SKM-1 (cell line): ENCODE measurements at regions not wholly inside any gene's neighbourhood (a gene's known extent, or its start where the extent isn't known, plus 50 kb on each side); places are given as distances from the start of the nearest gene placed in this dataset.
"Not testable (repeated sequence)": the region's sequence is repeated elsewhere in the genome, so short reads cannot be mapped to it uniquely, and the experiment has no call there.

Experiments
- DNase-seq: peaks from one replicate; lab custom pipeline; 2025; ENCODE audit not compliant: unreplicated experiment; lab: John Stamatoyannopoulos, UW

DNA sequence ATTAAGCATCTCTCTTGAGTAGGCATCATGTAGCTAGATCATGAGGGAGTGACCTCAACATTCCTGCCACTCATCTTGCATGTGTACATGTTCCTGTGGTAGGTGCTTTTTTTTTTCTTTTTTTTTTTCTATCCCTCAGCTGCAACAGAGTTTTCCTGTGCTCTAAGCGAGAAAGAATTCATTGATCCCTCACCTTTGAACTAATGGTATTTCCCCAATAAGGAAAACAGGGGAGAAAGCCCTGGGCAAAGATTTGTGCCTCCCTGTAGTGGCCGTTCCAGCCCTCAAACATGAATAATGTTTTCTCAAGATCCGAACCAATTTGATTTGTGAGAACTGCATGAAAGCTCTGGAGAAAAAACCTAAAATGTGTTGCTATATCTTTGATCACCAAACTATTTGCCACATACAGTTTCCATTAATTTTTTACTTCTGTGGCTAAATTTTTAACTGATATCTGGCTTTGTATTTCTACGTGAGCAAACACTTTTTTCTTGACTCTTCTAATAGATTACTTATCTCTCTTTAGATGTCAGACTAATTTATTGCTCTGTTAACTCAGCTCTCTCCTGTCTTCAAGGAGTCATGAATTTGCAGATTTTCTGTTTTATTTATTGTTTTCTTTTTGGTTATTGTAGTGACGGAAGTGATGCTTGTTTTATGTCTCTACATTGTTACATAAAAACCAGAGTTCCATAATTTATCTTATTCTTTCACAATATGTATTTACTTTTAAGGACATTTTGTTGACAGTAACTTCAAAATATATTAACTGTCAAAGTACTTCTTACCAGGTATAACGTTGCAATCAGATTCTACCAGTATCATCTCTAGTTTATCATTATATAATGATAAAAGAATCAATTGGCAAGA, 1396.5 kb downstream of the OTOL1 start:
- no peak for DNase-seq

DNA sequence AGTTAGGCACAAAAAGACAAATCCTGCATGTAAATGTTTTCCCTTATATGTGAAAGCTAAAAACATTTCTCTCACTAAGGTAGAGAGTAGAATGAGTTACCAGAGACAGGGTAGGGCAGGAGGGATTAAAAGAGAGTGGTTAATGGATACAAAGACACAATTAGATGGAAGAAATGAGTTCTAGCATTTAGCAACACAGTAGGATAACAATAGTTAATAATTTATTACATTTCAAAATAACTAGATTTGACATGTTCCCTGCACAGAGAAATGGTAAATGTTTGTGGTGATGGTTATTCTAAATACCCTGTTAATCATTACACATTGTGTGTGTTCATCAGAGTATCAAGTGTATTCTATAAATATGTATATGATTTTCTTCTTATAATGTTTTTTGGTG, 1400.7 kb downstream of the OTOL1 start:
- DNase-seq, result no peak

DNA sequence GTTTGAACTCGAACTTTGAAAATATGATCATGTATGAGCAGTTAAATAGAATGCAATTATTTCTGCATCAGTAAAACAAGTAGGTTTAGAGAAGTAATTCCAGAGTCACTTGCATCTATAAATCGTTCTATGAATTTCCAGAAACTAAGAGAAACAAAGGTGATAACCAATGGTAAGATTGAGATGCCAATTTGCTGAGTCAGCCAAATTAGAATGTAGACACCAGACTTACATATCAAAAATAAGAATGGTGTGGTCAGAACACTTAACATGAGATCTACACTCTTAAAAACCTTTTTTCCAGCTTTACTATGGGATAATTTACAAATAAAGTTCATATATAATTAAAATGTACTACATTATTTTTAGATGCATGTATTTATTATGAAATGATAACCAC, 1435.9 kb downstream of the OTOL1 start:
- DNase-seq, result no peak

DNA sequence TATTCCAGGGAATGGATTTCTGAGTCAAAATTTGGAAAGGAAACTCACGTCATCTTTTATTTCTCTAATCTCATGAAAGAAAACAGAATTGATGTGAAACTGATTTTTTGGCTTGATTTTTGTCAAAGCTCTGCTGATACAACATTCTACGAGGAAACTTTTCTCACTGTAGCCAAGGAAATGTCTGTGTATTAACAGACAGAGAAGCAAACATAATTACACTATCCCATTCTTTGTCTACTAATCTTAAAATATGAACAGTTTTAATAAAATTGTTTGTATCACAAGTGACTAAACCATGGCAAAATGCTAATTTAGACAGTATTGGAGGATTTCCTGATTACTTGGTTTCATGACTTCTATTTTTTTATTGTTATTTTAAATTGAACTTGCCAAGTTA, 1437.0 kb downstream of the OTOL1 start:
- no peak for DNase-seq

DNA sequence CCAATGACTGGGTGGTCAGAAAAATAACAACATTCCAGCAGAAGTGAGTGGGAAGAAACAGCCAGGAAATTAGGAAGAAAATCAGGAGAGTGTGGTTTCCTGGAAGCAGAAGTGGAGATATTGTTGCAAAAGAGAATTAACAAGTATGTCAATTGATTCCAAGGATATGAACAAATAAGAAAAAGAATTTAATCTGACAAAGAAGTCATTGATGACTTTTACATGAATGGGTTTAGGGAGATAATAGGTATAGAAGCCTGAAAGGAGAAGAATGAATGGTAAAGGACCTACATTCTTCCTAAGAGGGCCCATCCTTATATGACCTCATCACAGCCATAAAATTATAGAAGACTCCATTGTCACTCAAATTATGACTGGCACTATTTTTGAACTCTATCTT, 1440.1 kb downstream of the OTOL1 start:
- DNase-seq, result no peak

DNA sequence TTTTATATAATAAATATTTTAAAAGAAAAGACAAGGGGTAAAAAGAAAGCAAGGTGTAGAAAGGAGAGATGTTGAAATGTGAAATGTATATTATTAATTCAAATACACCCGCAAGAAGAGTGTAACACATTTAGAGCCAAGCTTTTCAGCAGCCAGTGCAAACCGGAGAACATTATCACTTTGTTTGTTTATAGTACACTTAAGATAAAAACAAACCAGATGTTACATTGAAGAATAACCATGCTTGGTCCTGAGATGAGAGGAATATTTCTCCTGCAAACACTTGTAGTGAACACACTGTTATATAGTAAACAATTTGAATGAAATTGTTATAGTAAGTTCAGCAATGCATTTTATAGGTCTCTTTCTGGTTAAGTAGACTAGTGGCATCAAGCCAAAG, 1441.5 kb downstream of the OTOL1 start:
- no peak for DNase-seq

DNA sequence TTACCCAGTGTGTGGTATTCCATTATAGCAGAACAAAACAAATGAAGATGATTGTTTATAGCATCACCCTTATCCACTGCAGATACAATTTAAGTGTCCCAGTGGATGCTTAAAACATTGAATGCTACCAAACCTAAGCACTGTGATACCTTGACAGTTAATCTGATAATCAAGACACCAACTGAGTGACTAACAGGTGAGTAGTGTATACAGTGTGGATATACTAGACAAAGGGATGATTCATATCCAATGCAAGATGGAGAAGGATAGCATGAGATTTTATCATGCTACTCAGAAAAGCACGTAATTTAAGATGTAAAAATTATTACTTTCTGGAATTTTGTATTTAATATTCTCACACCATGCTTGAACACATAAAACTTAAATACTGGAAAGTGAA, 1449.0 kb downstream of the OTOL1 start:
- no peak for DNase-seq

DNA sequence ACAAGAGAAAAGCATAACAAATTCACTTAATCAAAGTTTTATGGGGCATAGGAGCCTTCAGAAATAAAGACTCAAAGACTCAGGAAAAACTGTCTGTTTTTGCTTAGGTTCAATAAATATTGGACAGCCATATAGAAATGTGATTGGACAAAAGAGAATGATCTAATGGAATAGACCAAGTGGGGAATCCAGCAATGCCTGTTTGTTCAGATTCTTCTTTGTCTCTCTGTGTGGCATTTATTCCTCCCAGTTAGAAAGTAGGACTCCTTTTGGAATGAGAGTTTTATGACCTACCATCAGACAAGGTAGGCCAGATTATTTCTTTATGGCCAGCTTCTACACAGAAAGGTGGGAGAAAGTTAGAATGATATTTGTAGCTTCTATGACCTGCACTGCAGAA, 1460.1 kb downstream of the OTOL1 start:
- DNase-seq, result no peak

DNA sequence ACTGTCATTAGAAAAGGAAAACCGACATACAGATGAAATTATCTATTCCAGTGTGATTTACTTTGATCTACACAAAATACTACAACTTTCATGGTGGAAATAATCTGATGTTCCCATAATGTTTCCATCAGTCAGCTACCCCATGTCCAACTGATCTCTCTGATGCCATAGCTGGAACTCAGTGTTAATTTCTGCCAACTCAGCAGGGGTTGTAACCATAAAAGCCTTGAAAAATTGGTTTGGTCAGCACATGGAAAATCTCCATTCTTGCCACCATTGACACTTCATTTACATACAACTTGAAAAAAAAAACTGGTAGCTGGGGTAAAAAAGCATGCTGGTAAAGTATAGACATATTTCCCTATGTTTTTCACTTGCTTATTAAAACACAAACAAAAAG, 1463.7 kb downstream of the OTOL1 start:
- DNase-seq, result no peak

DNA sequence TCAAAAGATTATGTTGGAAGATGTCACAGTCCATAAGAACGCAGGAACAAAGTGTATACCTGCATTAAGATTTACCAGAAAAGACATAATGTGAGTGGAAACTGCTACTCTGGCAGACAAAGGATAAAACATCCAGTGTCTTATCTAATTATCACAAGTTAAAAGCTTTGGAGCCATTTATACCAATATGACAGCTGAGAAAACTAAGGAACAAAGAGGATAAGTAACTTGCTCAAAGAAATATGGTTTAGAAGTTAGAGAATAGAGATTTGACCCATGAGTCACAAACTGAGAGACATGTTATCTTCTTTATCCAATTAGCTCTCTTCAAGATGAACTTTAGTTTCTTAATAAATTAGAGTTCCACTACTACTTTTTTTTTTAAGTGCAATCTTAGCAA, 1473.7 kb downstream of the OTOL1 start:
- DNase-seq, result no peak

DNA sequence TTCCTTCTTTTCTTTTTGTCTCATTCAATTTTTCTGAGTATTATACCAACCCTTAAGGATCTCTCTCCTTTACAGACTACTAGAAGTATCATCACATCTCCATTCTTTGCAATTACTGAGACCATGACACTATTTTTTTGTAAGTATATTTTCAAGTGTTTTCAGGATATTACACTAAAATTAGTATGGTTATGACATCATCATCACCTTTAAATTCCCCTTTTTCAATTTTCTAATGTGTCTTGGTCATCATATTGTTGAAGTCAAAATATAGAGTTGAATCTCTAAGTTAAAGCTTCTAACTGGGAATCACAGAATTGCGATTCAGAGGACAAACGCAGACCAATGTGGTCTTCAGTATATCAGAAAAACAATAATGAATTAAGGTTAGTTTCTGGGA, 1475.1 kb downstream of the OTOL1 start:
- DNase-seq, result no peak

DNA sequence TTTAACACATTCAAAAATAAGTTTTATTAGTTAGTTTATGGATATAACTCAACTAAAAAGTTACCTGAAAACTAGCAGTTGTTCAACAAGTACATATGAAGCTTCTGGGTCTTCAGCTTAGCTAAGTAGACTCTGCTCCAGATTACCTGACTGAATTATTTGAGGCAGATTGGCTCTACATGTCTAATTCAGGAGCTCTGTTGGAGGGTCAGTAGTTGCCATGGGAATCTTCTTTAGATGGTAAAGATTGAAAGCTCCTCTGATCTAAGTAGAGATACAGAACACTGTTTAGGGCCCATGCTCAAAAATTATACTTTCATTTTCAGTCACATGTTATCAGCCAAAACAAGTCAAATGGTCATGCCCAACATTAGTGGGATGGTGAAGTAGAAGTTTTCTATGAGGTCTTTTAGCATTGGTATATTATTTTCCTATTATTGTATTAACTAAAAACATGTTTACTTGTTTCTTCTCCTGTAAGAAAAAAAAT, 1476.9 kb downstream of the OTOL1 start:
- no peak for DNase-seq

DNA sequence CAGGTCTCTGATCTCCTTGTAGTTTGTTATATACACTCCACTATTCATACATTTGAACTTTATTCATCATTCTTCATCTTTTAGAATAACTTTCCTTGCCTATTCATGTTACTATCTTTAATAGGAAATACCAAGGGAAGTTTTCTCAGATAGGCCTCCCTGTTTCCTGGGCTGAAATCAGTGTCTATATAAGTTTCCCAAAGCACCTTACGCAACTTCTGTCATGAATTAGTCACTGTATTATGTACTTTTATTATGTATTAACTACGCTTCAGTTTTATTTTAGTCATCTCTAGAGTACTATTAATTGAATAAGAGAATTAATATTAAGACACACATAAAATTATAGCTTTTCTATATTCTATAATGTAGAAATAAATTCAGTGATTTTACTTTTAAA, 1481.5 kb downstream of the OTOL1 start:
- no peak for DNase-seq

DNA sequence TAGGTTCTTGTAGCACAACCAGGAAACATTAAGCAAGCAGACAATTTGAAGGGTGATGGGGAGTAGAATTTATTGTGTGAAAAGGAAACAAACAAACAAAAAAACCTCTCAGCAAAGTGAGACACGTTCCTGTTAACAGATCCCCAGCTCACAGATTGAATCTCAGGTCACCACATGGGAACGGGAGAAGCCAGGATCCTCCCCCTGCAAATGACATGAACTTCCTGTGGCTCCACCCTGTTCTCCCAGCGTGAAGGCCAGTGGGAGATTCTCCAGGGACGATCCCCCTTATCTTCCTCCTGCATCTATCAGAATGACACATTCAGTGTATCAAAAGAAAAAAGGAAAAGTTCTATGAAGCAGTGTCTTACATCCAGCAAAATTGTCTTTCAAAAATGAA, 1488.1 kb downstream of the OTOL1 start:
- DNase-seq, result no peak

DNA sequence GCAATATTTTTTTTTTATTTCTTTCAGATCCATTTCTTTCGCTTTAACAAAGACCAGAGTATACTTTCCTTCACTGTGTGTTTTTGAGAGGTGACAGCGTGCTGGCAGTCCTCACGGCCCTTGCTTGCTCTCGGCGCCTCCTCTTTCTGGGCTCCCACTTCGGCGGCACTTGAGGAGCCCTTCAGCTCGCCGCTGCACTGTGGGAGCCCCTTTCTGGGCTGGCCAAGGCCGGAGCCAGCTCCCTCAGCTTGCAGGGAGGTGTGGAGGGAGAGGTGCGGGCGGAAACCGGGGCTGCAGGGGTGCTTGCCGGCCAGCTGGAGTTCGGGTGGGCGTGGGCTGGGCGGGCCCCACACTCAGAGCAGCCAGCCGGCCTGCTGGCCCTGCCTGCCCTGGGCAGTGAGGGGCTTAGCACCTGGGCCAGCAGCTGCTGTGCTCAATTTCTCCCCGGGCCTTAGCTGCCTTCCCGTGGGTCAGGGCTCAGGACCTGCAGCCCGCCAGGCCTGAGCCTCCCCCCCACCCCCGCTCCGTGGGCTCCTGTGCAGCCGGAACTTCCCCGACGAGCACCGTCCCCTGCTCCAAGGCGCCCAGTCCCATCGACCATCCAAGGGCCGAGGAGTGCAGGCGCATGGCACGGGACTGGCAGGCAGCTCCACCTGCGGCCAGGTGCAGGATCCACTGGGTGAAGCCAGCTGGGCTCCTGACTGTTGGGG, 1490.6 kb downstream of the OTOL1 start:
- not testable (repeated sequence) for DNase-seq

DNA sequence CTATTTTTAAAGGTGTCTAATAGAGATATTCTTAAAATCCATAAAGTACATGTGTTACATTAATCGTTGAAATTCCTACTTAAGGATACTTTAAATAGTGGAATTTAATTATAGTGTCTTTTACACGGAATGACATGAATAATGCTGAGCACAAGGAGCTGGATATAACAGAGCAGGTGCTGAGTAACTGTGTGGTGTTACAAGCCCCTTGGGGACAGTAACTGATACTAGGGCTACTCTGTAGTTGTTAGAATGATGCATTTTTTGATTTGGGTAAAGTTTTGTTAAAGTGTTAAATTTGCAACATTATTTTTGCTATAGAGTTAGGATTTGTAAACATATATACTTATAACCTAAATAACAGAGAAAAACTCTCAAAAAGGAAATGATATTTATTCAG, 1496.1 kb downstream of the OTOL1 start:
- no peak for DNase-seq

DNA sequence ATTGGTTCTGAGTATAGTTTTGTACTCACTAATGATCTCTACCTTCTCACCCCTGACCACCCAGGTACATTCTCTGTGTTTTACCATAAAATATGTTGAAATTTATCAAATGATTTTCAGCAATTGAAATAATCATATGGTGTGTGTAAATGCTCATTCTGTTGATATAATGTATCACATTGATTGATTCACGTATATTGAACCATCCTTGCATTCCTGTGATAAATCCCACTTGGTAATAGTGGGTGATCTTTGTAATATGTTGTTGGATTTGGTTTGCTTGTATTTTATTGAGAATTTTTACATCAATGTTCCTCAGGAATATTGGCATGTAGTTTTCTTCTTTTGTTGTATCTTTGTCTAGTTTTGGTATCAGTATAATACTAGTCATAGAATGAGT, 1497.6 kb downstream of the OTOL1 start:
- DNase-seq, result no peak

DNA sequence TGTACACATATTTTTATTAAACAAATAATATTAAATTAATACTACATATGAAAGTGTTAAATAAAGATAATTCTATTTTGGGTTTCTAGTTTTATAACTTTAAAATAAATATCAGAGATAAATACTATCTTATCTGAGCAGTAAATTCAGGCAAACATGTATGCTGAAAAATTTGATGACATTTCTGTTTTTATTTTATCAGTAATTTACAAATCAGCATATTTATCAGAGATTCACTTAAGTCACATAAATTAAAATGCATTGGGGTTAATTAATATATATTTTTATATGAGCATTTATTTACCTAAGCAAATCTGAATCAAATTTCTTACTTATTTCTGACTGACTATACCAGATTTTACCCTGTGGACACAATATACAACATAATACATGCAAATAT, 1499.8 kb downstream of the OTOL1 start:
- DNase-seq, result no peak

DNA sequence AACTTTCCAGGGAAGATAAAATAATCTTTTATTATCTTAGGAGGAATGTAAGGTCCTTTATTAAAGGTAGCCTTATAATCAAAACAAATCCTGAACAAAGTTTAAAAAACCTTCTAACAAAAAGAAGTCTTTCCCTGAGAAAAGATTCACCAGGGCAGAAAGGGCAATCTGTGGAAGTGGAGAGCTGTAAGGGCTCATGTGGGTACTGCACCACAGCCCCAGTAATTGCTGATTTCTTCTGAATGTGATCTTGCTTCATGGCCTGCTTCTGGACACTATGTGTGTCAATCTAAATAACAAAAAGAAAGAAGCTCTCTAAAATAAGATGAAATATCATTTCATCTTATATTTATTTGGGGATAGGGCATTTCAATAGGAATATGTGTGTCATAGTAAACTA, 1501.6 kb downstream of the OTOL1 start:
- DNase-seq, result no peak

DNA sequence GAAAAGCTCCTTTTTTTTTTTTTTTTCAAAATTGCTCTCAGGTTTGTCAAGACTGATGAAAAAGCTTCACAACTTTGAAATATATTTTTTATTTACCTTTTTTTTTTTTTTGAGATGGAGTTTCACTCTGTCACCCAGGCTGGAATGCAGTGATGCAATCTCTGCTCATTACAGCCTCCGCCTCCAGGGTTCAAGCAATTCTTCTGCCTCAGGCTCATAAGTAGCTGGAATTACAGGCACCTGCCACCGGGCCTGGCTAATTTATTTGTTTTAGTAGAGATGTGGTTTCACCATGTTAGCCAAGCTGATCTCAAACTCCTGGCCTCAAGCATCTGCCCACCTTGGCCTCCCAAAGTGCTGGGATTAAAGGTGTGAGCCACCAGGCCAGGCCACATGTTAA, 1515.0 kb downstream of the OTOL1 start:
- no peak for DNase-seq

DNA sequence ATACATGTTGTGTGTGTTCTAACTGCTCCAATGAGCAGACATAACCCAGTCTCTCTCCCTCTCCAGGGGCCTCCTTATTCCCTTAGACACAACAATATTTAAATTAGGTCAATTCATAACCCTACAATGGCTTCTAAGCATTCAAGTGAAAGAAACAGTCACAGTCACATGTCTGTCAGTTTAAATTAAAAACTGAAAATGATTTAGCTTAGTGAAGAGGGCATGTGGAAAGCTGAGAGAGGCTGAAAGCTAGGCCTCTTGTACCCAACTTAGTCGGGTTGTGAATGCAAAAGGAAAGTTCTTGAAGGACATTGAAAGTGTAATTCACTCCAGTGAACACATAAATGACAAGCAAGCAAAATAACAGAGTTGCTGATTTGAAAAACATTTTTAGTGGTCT, 1519.6 kb downstream of the OTOL1 start:
- DNase-seq, result no peak

DNA sequence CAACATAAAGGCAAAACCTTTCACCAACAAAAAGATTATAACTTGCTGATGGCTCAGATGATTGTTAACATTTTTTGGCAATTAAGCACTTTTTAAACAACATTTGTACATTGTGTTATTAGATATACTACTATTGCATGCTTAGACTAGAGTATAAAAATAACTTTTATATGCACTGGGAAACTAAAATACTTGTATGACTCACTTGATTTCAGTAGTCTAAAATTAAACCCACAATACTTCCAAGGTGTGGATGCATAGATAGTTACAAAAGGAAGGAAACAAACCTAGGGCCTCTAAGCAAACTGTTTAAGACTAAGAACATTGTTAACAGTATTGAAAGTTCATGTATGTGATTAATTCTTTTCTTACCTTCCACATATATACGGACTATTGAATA, 1521.5 kb downstream of the OTOL1 start:
- DNase-seq, result no peak
